ENCODE measurements at regions not wholly inside any gene's neighbourhood (a gene's known extent, or its start where the extent isn't known, plus 50 kb on each side); places are given as distances from the start of the nearest gene placed in this dataset.

DNA sequence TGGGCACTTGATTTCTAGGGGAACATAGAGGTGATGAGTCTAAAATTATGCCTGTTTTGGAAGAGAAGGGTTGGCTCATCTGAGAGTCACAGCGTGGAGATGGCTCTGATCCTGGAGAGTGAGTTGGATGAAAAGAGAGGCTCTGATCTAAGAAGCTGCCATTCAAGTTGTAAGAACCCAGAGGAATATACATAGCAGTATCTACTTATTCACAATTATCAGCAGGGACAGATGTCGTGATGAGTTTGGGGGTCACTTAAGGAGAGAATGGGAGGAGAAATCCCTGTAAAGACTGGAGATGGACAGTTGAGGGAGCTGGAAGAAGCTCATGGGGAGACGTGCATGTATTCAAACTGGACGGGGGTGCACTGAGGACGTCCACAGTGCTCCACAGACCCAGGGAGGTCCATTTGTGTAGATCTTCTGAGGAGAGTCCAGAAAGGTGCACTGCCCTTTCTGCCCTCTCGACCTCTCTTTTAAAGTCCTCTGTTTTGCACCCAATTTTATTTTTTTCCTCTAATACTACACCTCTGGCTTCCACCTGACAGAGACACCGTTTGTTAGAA is 124.7 kb upstream of the SSTR4 start:
- DNase-seq (ENCODE audit: low read depth in 3 of 3, low spot score in 1 of 3): no peak

DNA sequence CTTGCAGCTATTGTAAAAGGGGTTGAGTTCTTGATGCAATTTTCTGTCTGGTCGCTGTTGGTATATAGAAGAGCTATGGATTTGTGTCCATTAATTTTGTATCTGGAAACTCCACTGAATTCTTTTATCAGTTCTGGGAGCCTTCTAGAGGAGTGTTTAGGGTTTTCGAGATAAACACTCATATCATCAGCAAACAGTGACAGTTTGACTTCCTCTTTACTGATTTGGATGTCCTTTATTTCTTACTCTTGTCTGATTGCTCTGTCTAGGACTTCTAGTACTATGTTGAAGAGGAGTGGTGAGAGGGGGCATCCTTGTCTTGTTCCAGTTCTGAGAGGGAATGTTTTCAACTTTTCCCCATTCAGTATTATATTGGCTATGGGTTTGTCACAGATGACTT is 120.8 kb upstream of the SSTR4 start:
- DNase-seq (ENCODE audit: low read depth in 3 of 3, low spot score in 1 of 3): no peak

DNA sequence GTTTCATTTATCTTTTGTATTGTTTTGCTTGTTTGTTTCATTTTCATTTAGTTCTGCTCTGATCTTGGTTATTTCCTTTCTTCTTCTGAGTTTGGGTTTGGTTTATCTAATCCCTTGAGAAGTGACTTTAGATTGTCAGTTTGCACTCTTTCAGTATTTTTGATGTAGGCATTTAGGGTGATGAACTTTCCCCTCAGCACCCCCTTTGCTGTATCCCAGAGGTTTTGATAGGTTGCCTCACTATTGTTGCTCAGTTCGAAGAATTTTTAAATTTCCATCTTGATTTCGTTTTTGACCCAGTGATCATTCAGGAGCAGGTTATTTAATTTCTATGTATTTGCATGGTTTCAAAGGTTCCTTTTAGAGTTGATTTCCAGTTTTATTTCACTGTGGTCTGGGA is 119.6 kb upstream of the SSTR4 start:
- no peak for DNase-seq (ENCODE audit: low read depth in 3 of 3, low spot score in 1 of 3)

DNA sequence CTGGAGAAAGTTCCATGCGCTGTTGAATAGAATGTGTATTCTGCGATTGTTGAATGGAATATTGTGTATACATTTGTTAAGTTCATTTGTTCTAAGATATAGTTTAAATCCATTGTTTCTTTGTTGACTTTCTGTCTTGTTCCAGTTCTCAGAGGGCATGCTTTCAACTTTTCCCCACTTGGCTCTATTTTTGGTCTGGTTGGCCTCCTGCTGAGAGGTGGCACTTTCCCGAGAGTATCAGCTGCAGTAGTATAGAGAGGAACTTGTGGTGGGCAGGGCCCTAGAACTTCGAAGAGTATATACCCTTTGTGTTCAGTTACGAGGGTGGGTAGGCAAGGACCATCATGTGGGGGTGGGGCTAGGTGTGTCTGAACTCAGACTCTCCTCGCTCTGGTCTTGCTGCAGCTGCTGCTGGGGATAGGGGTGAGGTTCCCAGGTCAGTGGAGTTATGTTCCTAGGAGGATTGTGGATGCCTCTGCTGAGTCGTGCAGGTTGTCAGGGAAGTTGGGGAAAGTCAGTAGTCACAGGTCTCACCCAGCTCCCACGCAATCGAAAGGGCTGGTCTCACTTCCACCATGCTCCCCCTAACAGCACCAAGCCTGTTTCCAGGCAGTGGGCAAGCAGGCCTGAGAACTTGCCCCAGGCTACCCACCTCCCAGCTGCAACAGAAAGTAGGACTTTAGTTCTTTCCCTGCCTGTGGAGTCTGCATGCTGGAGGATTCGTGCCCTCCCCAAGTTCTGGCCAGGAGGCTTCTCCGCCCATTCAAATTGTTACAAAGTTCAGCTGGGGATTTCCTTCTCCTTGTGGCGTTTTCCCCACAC is 118.9 kb upstream of the SSTR4 start:
- no peak for DNase-seq (ENCODE audit: low read depth in 3 of 3, low spot score in 1 of 3)

DNA sequence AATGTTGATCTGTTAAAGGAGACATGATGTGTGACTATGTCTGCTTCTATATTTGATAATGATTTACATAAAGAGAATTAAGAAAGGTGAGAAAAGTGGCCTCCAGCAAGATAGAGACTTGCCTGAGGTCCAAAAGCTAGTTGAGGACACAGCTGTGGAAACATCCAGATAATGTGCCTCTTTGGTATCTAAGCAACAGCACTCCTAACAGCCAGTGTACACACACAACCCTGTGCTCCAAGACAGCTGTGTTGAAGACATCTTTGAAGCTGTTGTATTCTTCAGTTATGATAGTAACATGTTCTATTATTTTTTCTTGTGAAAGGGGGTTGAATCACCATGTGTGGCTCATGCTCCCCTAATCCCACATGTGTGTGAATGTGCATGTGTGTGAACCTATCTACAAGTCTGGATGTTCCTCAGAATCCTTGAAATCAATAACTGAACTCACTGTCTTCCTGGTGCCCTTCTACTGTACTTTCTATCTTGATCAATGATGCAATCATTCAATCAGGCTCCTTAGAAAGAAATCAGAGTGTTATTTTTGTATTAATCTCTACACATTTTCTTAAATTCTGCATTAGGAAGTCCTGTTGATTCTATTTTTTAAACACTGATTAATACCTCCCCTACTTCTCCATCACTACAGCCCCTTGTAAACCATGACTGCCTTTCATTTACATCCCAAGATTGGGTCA is 116.7 kb upstream of the SSTR4 start:
- DNase-seq (ENCODE audit: low read depth in 3 of 3, low spot score in 1 of 3): no peak

DNA sequence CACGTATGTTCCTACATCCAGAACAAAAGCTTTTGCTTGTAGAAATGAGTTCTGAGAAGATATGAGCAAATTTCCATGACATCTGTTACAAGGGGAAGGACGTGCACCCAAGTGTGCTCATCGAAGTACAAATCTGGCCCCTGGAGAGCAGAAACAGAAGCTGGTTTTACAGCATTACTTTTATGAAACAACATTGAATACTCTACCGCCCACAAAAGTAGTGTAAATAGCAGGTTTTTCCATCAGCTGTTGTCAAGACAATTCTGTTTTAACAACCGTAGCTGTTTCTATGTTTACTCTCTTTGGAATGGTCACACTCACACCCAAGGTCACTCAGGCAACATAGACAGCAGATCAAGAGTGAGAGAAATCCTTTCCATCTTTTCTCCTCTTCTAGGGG is 114.2 kb upstream of the SSTR4 start:
- no peak for DNase-seq (ENCODE audit: low read depth in 3 of 3, low spot score in 1 of 3)

DNA sequence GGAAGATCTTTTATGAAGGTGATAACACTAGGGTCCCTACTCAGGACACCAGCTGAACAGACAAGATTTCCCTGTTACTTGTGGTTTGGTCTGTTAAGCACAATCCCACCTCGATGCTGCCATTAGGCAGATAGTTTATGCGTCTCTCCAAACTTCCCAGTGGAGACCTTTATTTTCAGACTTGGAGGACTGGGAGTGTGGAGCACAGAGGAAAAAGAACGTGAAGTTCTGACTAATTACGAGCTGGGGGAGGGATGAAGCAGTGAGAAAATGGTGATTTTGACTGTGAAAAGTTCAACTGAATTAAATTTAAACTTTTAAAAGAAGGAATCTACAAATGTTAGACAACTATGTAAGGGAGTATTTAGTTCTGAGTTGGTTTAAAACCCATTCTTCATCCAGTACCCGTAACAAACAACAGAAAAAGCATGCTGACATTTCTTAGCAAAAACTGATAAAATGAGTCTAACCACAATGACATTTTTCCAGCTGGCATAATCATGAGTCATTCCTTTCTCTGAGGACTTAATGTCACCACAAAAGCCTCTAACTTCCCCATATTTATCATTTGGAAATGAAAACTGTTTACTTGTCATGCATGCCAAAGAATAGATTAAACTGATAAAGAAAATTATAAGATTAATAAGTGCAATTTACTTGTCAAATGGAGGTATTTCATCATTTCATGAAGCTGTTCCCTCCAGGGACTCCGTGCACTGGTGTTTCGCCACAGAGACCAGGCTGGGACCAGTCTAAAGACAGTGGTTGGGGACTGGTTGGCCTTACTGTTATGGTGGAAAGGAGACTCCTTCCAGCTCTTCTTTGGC is 113.3 kb upstream of the SSTR4 start:
- no peak for DNase-seq (ENCODE audit: low read depth in 3 of 3, low spot score in 1 of 3)

DNA sequence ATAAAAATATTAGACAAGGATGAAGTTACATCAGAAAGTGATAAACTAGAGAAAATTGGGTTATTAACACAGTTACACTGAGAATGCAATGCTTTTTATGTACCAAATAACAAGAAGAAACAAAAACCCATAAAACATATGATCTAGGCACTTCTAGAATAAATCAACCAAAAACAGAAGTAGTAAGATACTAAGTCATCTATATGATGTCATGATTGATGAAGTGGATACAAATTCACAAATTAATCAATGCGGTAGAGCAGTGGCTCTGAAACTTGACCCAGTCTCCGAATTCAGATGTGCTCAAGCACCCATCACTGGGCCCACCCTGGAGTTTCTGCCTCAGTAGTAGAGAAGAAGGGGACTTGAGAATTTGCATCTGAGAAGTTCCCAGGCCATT is 112.1 kb upstream of the SSTR4 start:
- no peak for DNase-seq (ENCODE audit: low read depth in 3 of 3, low spot score in 1 of 3)

DNA sequence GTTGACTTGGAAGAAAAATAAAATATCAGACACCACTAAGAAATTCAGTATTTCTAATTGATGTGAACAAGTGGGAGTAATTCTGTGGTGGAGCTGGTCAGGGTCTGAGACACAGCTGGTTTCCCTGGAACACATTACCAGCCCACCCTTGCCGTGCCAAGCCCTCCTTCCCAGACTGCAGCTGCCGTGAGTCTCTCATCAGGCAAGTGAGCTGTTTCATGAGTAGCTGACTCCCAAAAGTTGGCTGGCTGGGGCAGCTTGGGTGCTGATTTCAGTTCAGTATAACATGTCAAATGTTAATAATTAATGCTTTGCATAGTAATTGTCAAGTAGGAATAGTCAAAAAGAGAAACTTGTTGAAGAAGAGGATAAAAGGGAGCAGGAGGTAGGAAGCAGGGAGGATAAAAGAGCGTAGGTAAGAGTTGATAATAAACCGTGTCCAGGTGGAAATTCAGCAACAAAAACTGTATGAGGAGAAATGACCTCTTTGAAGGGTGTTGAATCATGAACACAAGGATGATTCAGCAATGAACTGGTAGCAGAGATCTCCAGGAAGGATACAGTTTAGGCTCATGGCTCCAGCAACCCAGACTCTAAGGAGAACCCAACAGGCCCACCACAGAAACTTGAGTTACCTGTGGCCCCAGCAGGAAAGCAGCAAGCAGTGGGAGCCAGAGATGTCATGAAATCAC is 110.9 kb upstream of the SSTR4 start:
- no peak for DNase-seq (ENCODE audit: low read depth in 3 of 3, low spot score in 1 of 3)

DNA sequence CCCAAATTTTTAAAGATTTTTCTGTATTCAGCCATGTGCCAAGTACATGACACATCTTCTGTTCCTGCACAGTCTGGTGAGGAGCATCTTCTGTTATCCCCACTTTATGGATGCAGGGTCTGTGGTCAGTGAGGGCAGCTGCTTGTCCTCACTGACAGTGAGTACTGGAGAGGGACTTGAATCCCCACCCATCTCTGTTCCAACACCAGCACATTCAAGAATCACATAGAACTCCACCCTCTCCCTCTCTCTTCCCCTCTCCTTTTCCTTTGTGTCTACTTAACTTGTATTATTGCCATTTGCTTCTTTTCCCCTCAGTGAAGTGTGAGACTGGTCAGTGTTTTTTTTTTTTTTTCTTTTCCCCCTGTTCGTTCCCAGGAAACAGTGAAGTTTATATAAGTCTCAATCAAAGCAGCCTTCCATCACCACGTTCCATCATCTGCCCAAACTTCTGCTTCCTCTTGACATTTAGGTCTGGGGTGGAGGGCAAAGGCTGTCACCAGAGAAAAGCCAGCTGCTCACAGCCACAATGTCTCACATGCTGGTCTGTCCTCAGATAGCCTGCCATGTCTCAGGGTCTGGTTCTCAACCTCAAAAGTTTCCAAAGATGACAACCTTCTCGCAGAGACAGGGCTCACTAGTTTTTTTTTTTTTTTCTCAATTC is 110.0 kb upstream of the SSTR4 start:
- no peak for DNase-seq (ENCODE audit: low read depth in 3 of 3, low spot score in 1 of 3)

DNA sequence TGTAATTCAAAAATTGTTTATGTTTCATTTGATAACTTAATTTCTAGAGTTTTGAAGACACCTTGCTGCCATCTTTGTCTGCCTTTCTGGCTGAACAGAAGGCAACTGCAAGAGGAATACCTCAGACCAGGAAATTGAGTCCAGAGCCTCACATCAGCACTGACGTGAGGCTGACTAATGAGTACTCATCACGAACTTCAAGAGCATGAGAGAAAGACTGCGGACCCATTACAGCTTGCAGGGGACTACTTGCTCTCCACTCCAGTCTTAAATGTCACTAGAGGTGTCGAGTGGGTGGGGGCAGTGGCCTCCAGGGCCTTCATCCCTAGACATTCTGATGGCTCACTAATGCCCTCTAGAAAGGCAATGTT is 109.5 kb upstream of the SSTR4 start:
- no peak for DNase-seq (ENCODE audit: low read depth in 3 of 3, low spot score in 1 of 3)

DNA sequence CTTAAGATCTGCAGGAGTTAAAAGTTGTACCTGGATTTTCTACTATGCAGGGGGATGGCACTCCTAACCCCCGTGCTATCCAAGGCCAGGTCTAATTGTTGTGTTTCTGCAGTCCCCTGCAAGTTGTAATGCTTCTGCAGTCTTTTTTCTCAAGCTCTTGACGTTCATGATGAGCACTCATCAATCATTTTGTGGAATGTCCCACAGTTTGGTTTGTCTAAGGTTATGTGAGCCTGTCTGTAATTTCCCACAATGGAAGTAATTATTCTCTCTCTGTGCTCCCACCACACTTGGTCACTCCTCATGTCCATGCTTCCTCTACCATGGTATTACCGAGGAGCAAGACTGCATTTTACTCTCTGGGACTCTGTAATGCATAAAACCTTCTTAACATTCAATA is 107.6 kb upstream of the SSTR4 start:
- DNase-seq (ENCODE audit: low read depth in 3 of 3, low spot score in 1 of 3): no peak

DNA sequence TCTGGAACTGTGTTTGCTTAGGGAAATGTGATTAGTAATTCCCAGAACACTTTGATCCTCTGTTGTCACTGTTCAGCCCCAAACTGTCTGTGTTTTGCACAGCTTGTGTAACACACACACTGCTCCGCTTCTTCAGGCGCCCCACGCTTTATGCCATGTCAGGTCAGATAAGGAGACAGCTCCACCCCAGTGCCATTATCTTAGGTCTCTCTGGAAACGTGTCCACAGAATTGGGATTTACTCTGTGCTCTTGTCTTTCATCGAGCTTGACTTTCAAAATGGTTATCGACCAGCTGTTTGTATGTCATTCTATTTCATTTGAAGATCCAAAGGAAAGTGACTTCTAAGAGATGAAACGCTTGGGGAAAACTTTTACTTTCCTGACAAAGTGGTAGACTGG is 106.4 kb upstream of the SSTR4 start:
- no peak for DNase-seq (ENCODE audit: low read depth in 3 of 3, low spot score in 1 of 3)

DNA sequence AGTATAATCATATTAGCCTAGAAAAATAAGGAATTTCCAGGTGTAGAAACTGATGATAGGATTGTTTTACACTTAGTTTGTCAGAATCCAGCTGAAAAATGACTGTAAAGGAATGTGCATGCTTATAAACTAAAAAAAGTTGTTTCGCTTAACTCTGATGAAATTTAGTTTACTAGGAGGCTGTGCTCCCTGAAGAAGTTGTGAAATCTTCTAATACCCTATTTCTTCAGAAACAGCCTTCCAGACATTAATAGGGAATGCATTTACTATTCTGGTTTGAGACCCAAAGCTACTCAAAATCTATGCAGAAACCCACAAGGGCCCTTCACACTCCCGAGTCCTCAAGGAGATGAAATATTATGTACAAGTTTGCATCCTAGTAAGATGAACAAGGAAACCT is 105.5 kb upstream of the SSTR4 start:
- no peak for DNase-seq (ENCODE audit: low read depth in 3 of 3, low spot score in 1 of 3)

DNA sequence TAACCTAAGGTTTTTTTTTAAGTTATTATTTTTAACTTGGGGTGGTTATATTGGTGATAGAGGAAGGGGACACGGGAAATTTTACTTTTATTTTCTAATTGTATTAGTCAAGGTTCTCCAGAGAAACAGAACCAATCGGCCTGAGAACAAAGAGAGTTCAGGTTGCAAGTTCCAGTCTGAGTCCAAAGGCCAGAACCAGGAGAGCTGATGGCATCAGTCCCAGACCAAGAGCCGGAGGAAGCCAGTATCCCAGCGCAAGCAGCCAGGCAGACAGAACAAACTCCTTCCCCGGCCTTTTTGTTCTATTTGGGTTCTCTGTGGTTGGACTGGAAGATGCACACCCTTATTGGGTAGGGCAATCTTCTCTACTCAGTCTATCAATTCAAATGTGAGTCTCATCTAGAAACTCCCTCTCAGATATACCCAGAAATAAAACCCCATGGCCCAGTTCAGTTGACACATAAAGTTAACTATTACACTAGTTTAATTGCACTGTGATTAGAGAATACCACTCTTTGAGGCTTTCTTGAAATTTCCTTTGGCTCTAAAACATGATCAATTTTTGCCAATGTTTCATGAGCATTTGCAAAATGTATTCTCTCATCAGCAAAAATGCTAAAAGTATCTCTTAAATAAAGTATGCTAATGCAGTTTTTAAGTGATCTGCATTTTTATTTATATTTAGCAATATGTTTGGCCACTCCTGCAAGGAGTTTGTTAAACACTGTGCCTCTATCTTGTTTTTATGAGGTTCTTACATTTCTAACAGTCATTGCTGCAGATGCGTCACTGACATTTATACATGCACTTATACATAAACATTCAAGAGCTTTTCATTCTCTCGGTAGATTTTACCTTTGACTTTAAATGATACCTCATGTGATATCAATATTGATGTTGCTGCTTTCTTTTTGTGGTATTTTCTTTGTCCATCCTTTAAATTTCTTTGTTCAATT is 103.2 kb upstream of the SSTR4 start:
- DNase-seq (ENCODE audit: low read depth in 3 of 3, low spot score in 1 of 3): no peak

DNA sequence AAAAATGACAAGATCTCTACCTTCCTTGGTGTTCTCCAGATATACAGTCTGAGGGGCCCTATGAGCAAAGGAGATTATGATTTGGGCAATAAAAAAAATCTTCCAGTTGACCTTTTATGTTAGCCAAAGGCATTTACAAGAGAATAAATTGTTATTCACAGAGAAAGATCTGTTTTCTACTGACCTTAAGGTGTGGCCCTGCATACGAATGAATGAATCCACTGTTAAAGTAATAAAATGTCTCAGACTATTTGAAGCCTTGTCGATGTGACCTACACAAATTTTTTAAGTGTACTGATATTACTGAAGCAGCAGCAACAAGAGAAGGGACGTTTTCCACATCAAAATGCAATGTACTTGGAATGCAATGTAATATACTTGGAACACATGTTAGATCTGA is 95.9 kb upstream of the SSTR4 start:
- no peak for DNase-seq (ENCODE audit: low read depth in 3 of 3, low spot score in 1 of 3)

DNA sequence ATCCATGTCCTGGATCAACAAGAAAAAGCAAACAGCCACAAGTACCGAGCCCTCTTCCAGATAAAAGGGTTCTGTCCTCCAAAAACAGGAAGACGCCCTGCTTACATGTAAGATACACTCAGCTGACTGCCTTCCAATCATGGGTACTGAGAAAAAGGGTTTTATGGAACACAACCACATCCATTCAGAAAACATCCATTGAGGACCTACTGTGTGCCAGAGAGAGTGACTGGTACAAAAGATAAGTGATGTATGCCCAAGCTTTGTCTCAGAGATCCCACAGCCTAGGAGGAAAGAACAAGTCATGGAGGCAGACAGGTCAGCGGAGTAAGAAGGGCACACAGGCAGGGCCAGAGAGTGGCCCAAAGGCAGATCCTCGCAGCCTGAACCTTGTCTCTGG is 94.8 kb upstream of the SSTR4 start:
- DNase-seq (ENCODE audit: low read depth in 3 of 3, low spot score in 1 of 3): no peak

DNA sequence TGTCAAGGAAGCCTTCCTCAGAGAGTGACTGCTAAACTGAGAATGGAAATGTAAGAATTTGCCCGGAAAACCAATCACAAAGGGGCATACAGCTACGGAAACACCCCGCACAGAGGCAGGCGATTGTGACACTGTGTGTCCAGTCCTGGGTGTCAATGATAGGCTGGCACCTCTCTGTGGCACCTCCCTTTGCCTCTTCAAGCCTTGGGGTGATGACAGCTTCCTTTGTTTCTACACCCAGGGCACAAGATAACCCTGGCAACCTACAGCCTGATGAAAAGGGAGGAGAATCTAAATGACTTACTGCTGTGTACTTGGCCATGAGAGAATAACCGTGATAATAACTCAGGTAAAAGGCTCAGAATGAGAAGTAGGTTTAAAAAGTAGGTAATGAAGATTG is 93.6 kb upstream of the SSTR4 start:
- no peak for DNase-seq (ENCODE audit: low read depth in 3 of 3, low spot score in 1 of 3)

DNA sequence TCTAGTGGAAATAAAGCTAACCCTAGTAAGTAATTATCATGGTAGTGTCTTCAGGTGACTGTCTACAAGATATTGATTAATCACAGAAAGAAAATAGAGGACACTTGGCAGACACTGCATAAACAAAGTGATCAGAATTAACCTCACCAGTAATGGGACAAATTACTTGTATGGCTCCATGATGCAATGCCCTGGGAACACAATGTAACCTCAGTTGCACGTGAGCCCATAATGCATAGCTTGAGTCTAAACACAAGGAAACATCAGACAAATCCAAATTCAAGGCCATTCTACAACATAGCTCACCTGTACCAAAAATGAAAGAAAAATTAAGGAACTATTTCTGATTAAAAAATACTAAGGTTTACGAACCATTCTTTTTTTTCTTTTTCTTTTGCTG is 92.4 kb upstream of the SSTR4 start:
- no peak for DNase-seq (ENCODE audit: low read depth in 3 of 3, low spot score in 1 of 3)

DNA sequence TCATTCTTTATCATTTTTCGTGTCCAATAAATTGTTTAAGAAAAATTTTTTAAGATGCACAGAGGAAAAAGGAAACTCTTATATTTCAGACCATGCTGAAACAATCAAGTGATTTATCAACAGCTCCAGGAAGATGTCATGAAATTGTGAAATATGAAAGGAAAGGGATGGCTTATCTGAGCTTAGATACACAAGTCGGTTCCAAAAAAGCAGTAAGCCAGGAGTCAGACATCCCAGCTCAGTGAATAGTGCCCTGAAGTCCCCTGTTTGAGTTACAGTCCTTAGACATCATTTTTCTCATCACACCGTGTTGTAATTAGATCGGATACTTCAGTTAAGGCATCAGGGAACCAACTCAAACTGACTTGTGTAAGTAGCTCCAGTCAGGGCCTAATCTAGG is 91.0 kb upstream of the SSTR4 start:
- no peak for DNase-seq (ENCODE audit: low read depth in 3 of 3, low spot score in 1 of 3)

Measured in stimulated activated CD4-positive, alpha-beta T cell treated with anti-CD3 and anti-CD28 coated beads, TNF-alpha, amount 100 ng/mL, for 1 hour (primary cell).